ENCODE measurements at regions not wholly inside any gene's neighbourhood (a gene's known extent, or its start where the extent isn't known, plus 50 kb on each side); places are given as distances from the start of the nearest gene placed in this dataset.

- TF ChIP-seq, protein P1, sequence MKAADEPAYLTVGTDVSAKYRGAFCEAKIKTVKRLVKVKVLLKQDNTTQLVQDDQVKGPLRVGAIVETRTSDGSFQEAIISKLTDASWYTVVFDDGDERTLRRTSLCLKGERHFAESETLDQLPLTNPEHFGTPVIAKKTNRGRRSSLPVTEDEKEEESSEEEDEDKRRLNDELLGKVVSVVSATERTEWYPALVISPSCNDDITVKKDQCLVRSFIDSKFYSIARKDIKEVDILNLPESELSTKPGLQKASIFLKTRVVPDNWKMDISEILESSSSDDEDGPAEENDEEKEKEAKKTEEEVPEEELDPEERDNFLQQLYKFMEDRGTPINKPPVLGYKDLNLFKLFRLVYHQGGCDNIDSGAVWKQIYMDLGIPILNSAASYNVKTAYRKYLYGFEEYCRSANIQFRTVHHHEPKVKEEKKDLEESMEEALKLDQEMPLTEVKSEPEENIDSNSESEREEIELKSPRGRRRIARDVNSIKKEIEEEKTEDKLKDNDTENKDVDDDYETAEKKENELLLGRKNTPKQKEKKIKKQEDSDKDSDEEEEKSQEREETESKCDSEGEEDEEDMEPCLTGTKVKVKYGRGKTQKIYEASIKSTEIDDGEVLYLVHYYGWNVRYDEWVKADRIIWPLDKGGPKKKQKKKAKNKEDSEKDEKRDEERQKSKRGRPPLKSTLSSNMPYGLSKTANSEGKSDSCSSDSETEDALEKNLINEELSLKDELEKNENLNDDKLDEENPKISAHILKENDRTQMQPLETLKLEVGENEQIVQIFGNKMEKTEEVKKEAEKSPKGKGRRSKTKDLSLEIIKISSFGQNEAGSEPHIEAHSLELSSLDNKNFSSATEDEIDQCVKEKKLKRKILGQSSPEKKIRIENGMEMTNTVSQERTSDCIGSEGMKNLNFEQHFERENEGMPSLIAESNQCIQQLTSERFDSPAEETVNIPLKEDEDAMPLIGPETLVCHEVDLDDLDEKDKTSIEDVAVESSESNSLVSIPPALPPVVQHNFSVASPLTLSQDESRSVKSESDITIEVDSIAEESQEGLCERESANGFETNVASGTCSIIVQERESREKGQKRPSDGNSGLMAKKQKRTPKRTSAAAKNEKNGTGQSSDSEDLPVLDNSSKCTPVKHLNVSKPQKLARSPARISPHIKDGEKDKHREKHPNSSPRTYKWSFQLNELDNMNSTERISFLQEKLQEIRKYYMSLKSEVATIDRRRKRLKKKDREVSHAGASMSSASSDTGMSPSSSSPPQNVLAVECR (CRISPR knock-in tag; IDR thresholded peaks at IDR 0.05; ENCODE audit: borderline replicate concordance): no peak
- TF ChIP-seq GMEB2 (CRISPR knock-in tag; IDR thresholded peaks at IDR 0.05; ENCODE audit: low read depth) (no peak), SALL2 (CRISPR knock-in tag; IDR thresholded peaks at IDR 0.05) (no peak), ZNF777 (CRISPR knock-in tag; IDR thresholded peaks at IDR 0.05) (no peak), ARNT (IDR thresholded peaks at IDR 0.05) (no peak), STAT6 (CRISPR knock-in tag; IDR thresholded peaks at IDR 0.05; ENCODE audit: borderline replicate concordance) (no peak), ZNF766 (CRISPR knock-in tag; IDR thresholded peaks at IDR 0.05; ENCODE audit: borderline replicate concordance) (no peak), TCF12 (IDR thresholded peaks at IDR 0.05) (no peak), TCF12 (CRISPR knock-in tag; IDR thresholded peaks at IDR 0.05) (no peak)
Observed at GRCh38 chrX:17922303-17922702, 61.2 kb upstream of the RAI2 start (continued).
